HK-2 (cell line): ENCODE measurements at regions not wholly inside any gene's neighbourhood (a gene's known extent, or its start where the extent isn't known, plus 50 kb on each side); places are given as distances from the start of the nearest gene placed in this dataset.

Experiments
- DNase-seq: peaks from one replicate; pipeline ENCODE4 v3.0.0-alpha.2; 2018; ENCODE audit not compliant: unreplicated experiment

DNA sequence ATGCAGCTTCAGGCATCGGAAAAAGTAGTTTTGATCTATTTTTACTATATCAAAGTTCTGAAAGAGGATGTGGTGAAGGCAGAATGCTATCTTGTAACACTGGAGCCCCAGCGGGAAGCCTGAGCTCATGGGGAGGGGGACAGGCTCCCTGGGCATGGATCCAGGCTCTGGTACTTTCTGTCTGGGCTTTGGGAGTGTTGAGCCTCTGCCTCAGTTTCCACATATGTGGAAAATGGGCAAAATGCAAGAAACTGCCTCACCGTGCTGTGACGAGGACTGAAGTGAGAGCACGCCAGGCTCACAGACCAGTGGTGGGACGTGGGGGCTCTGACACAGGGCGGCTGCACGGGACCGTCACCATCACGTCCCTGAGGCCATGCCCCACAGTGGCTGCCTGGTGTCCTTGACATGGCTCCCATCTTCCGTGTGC is 182.9 kb upstream of the SHH start:
- DNase-seq, result no peak

DNA sequence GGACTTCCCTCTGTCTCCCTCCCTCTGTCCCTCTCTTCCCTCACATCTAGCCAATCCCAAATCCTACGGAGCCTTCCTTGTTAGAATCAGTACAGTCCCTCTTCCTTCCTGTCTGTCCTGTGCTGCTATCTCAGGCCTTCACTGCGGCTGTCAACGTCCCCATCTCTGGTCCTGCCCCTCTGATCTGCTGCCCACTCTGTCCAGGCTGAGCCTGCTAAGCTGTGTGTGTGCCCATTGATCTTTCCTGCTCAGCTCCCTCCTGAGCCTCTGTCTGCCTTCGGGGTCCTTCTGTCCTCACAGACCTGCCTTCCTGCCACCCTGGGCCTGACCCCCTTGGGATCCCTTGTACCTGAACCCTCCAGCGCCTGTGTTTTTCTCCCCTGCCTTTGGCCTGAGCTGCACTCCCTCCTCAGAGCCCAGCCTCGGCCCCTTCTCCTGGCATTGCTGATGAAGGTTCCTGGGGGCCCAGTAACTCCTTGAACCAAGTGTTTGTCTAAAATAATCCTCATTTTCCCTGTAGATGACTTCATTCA is 182.1 kb upstream of the SHH start:
- DNase-seq, result no peak

DNA sequence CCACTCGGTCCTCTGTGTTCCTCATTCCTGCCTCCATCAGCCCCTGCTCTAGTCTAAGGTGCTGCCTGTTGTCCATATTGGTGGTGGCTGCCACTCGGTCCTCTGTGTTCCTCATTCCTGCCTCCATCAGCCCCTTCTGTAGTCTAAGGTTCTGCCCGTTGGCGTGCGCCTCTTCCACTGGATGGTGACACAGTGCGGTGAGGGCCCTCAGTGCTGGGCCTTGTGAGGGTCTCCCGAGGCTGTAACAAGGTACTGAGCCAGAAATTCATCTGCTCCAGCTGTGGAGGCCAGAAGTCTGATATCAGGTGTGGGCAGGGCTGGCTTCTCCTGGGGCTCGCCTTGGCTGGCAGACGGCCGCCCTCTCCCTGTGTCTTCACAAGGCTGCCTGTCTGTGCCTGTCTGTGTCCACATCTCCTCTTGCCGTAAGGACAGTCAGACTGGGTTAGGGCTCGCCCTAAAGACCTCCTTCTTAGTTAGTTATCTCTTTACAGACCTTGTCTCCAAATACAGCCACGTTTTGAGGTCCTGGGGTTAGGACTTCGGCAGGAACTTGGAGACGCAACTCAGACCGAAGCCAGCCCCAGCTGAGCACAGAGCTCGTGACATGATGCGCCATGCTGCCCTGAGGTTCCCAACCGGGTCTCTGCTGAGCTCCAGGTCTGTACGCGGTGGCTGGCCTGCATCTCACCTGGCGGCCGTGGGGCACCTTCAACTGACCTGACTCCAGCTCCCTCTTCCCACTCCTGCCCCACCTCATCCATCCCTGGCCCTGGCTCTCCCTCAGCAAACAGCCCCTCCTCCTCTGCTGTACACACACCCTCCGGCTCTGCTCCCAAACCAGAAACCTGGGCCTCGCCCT is 181.4 kb upstream of the SHH start:
- DNase-seq, result no peak

DNA sequence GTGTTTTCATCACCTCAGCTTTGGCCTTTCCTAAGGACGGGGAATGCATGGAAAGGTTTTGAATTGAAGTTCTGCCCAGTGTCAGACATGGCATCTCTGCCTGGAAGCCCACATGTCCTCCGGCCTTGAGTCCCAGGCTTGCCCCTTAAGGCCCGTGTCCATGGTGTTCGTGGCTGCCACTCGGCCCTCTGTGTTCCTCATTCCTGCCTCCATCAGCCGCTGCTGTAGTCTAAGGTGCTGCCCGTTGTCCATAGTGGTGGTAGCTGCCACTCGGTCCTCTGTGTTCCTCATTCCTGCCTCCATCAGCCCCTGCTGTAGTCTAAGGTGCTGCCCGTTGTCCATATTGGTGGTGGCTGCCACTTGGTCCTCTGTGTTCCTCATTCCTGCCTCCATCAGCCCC is 180.7 kb upstream of the SHH start:
- DNase-seq, result no peak

DNA sequence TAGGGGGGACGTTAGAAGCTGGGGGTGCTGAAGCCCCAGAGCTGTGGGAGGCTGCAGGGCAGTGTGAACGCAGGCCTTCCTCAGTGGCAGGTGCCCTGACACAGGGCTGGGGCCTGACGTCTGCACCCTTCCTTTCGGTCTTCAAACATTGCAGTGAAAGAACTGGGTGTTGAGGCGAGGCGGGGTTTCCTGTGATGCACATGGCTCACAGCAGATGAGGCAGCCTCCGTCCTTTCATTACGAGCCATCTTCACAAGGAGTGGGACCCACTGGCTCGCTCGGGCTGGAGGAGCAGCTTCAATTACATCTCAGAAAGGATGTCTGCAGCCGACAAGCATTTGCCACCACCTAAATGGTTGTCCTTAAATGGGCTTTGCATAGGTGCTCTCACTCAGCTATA is 180.3 kb upstream of the SHH start:
- no peak for DNase-seq

DNA sequence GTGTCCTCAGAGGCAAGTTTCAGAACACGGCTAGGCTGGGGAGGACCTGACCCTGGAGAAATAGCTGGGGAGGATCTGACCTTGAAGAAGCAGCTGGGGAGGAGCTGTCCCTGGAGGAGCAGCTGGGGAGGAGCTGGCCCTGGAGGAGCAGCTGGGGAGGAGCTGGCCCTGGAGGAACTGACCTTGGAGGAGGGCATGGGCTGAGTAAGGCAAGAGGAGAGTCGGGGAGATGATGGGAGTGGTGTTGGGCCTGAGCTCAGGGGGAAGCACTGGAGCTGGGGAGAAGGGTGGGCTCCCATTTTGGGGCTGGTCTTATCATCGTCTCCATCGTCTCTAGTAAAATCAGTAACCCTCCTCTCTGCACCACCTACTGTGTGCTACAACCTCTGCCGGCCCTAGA is 179.8 kb upstream of the SHH start:
- DNase-seq, result no peak

DNA sequence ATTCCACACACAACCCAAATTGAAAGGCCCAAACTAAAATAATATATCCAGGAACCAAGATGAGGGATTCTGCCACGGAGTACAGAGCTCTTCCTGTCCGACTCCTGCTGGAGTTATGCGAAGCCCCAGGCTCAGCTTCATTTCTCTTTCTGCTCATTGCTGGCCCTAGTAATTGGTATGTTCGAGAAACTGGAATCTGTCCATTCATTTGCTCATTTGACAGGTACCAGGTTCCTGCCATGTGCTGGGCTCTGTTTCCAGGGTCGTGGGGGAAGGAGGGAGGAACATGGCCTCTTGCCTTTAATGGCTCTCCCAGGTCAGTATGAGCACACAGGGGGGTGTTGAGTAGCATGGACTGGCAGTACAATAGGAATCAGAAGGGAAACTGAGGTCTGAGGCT is 179.2 kb upstream of the SHH start:
- DNase-seq, result no peak

DNA sequence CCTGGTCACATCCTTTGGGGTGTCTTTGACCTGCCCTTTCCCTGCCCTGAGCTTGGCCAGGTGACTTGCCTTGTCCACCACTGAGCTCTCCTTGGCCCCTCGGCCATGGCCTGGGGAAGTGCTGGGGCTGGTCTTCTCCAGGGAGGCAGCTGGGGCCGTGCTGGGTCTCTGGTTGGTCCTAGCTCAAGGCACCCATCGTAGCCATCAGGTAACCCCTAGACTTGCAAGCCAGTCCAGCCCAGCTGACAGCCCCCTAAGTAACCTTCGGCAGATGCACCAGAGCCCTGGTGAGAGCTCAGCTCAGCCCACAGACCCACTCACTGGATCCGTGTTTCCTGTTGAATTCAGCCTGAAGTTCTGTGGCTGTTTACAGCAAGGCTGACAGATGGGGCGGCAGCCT is 176.2 kb upstream of the SHH start:
- DNase-seq, result no peak

DNA sequence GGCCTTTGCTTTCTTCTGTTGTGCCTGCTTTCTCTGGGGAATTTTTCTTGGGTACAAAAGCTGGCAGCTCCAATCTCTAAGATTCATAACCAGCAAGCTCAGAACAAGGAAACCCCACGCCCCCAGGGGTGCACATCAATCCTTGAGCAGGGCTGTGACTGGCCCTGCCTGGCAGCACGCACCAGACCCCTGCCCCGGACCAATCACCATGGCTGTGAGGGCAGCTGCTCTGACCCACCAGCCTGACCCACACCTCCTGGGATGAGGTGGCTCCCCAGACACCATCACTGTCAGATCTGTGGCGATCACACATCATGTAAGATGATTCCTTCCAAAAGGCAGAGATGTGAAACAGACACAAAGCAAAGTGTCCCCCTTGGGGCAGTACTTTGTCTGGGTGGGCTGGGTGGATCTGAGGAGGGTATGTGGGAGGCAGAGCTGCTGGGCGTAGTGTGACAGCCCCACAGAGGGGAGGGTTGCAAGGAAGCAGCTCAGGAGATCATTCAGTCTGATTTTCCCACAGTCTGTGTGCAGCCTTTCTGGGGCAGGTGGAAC is 175.5 kb upstream of the SHH start:
- no peak for DNase-seq

DNA sequence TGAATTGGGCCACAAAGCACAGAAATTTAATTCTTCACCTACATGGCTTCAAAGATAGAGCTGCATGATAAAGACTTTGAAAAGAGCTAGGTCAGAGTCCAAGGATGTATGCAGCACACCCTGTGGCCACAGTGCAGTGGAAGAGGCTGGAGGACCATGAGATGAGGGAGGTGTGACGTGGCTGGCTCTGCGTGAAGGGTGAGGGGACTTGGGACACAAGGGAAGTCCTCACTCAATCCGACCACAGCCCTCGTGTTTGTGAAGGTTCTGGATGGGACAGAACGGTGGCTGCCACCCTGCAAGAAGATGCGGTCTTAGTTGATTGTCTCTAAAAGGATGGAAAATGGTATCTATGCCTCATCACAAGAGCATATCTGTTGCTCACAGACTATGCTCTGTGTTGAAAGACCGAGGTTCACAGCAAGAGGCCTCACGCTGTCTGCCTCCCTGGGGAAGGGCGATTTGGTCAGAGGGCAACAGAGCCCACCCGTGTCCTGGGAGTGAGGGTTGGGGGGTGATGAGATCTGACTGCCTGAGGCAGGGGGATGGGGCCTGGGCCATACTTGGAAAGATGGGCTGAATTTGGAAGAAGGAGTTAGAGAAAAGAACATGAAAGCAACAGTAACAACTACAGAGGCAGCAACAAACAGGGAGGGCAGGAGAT is 174.4 kb upstream of the SHH start:
- DNase-seq, result no peak

DNA sequence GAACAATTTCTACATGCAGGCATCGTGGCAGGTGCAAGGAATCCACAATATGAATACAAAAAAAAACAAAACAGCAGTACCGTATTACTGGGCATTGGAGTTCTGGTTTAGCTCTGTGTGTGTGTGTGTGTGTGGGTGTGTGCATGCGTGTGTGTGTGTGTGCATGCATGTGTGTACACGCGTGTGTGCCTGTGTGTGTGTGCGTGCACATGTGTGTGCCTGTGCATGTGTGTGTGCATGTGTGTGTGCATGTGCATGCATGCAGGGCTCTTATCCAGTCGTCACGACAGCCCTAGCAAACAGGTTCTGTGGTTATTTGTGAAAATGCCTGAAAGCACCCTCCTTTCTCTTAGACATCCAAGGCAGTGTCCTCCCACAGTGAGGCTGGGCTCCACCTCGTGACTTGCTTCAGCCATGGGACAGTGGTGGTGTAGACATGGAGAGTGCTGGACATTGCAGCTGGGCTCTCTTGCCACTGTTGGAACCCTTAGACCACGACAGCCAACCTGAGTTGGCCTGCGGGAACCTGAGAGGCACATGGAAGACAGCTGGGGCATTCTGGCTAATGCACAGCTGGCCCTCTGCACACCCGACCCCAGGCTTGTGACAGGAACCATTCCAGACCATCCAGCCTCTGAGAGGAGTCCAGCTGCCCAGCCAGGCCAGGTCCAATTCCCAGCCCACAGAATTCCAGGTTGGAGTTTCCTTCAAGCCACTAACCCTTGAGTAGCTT is 173.4 kb upstream of the SHH start:
- DNase-seq, result no peak

DNA sequence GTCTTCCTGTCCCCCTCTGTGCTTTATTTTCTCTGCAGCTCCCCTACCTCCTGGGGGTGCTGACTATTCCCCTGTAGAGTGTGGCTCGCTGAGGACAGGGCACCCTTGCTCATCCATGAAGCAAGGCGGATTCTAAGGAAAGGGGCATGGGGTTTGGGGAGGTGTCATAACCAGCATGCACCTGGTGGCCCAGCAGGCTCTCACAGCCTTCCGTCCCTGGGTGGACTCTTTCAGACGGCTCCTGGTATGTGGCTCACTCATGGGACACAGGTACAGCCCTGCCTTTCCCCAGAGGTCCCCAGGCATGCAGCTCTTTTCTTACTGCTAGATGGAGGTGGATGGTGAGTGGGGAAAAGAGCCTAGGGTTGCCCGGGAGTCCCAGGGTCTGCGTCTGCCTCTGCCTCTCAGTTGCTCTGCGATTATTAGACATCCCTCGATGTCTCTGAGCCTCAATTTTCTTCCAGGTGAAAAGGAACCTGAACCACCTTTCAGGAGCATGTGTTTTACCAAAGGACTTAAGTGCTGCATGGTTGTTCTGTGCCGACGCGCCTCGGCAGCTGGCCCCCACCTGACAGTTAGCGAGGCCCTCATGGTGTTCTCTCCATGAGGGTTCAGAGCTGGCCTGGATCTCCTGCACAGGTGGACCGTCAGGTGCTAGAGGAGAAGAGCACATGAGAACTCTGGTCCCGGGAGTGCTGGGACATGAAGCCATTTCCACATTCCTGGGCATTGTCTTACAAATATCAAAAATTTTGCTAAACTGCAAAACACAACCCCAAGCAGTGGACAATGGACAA is 172.5 kb upstream of the SHH start:
- no peak for DNase-seq

DNA sequence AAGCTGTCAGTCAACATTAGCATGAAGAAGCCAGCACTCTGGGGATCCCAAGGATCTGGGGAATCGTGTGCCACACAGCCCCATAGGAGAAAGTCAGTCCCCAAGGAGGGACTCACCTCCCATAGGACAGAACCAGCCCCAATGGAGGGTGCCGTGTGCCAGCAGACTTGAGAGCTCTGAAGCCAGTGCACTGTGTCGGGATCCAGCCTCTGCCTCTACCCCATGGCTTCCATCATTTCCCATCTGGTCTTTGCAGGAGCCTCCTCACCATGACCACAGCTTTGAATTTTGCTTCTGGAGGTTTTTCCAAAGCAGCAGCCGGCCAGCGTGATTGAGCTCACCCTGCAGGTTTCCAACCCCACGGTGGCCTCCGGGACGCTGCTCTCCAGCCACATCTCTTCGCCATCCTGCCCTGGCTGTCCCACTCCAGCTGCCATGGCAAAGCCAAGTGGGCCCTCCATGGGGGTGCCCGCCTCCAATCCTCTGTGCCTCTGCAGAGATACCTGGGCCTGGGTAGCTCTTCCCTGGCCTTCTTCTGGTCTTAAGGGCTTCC is 171.8 kb upstream of the SHH start:
- DNase-seq, result no peak

DNA sequence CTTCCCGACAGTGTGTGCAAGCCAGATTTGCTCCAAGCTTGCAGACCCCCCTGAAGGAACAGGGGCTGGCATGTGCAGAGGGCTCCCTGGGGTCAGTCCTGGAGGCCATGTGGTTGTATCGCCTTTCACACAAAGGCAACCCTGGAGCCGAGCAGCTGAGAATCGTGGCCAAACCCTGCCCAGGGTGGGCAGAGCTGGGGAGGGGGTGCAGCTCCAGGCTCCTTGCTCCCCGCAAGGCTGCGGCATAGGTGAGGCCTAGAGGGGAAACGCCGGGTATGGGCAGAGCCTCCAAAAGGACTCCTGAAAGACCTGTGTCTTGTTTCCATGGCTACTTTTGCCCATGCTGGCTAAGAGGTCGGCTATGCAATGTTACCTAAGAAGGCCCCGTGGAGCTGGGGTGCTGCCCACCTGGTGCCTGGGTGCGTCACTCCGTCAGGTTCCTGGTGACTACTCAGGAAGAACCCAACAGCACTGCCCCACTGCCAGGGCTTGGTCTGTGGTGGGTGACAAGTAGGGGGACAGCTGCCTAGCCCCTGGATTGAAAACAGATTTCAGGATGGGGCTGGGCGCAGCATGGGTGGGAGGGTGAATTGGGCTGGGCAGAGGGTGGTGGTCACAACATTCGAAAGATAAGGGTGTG is 171.0 kb upstream of the SHH start:
- no peak for DNase-seq

DNA sequence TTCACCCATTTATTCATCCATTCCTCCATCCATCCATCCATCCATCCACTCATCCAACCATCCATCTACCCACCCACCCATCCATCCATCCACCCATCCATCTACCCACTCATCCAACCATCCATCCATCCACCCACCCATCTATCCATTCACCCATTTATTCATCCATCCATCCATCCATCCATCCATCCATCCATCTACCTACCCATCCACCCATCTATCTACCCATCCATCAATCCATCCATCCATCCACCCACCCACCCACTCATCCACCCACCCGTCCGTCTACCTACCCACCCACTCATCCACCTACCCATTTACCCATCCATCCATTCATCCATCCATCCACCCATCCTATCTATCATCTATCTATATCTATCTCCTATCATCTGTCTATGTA is 169.4 kb upstream of the SHH start:
- no peak for DNase-seq

DNA sequence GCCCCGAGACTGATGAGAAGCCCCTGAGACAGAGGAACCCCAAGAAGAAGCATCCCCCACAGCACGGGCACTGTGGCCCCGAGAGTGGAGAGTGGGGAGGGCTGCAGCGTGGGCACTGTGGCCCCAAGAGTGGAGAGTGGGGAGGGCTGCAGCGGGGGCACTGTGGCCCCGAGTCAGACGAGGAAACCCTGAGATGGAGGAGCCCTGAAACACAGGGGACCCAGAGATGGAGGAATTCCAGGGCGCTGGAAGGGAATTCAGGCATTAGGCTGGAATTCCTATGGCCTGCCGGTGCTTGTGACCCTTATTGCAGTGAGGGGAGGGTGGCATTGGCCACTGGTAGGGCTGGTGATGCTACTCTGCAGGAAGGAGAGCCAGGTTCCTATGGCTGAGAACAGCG is 168.6 kb upstream of the SHH start:
- no peak for DNase-seq

DNA sequence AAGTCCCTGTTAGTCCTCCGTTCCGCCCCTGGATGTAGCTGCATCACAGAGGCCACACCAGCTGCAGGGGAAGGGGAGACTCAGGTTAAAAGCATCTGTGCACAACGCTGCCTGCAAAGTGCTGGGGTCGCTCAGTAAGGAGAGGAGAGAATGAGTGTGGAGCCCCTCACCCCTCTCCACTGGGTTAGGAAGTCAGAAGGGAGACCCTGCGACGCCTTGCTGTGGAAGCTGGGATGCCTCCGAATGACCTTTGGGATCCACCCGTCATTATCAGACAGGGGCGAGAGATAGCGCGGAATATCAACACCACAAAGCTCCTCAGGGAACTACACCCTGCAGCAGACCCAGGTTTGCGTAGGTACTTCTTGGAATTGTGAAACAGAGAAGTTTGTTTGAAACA is 167.7 kb upstream of the SHH start:
- no peak for DNase-seq

DNA sequence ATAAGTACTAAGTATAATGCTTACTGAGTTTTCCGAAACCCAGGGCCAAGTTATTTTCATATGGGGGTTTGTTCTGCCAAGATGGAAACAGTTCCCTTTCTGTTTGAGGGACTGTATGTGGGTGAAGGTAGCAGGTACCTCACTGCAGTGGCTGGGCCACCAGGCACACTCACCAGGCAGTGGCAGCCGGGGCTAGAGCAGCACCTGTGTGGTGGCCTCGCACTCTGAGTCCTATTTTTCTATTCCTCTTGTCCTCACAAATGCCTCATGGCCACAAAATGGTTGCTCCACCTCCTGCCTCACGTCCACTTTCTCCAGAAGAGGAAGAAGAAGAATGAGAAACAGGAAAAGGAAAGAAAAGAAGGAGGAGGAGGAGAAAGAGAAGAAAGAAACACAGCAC is 167.3 kb upstream of the SHH start:
- no peak for DNase-seq

DNA sequence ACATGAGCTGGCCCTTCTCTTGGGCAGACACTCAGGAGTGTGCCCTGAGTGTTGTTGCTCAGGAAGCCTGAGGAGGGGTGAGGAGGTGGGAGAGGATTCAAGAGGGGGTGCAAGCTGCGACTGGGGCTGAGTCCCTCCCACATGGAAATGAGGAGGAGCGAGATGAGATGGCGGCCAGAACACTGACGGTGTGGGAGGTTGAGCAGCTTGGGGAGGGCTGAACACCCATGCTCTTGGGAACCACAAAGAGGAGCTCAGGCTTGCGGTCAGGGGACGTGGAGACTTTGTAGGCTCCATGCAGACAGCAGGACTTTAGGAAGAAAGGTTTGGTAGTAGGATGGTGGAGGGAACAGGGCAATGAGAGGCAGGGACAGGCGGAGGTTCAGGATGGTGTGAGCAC is 163.2 kb upstream of the SHH start:
- DNase-seq, result no peak

DNA sequence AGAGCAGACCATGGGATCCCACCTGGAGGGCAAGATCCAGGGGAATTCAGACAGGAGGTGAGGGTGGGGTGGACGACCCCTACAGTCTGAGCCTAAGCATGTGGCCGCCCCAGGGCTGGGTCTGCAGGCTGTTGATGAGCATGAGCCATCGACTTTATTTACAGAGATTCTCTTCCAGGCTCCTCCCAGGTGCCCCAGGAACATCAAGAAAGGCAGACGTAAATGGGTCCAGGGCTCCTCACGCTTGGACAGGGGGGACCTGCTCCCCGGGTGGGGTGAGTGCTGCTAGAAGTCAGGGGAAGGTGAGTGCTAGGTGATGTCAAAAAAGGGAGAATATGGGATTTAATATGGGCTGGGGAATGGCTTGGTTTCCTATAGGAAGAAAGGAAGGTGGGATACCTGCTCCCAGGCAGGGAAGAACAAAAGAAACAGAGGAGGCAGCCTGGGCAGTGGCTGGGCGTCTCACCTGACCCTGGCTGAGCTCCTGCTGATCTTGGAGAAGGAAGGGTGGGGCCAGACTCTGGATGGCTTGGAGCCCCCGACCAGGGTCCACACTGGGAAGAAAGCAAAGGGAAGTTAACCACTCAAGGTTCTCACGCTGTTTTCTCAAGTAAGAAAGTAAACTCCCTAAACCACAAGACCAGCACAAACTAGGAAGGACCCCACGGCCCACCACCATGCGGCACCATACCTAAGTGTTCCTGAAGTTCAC is 162.1 kb upstream of the SHH start:
- no peak for DNase-seq
